SK-N-SH treated with all-trans-retinoic acid at 6 μM for 48 hours (cell line): ENCODE measurements at regions not wholly inside any gene's neighbourhood (a gene's known extent, or its start where the extent isn't known, plus 50 kb on each side); places are given as distances from the start of the nearest gene placed in this dataset.
"Not testable (repeated sequence)": the region's sequence is repeated elsewhere in the genome, so short reads cannot be mapped to it uniquely, and the experiment has no call there.

Experiments
- ATAC-seq: fragments of 200-7000 bp; cut with Tn5 transposase; 3 replicates; pipeline ENCODE4 v1.9.1; 2020; ENCODE audit warnings: mild to moderate bottlenecking, moderate library complexity
- ARNTL ChIP-seq: fragments of 450-650 bp; formaldehyde crosslinking; IDR thresholded peaks from 2 replicates; pipeline ENCODE4 v1.5.0; 2020; ENCODE audit warnings: low read depth, mild to moderate bottlenecking, moderate library complexity, borderline replicate concordance
- BACH2 ChIP-seq: fragments of 250-450 bp; sonication (Bioruptor Pico); IDR thresholded peaks from 2 replicates; pipeline ENCODE4 v1.9.0; 2021; ENCODE audit warnings: mild to moderate bottlenecking, borderline replicate concordance
- CSDC2 ChIP-seq: fragments of 250-450 bp; sonication (Bioruptor Pico); IDR thresholded peaks from 2 replicates; pipeline ENCODE4 v1.5.0; 2020; ENCODE audit warnings: mild to moderate bottlenecking, moderate library complexity
- ESRRG ChIP-seq: fragments of 250-450 bp; sonication (Bioruptor Pico); IDR thresholded peaks from 2 replicates; pipeline ENCODE4 v1.6.1; 2021; ENCODE audit warnings: mild to moderate bottlenecking
- GLIS3 ChIP-seq: fragments of 250-450 bp; sonication (Bioruptor Pico); IDR thresholded peaks from 2 replicates; pipeline ENCODE4 v1.5.0; 2020; ENCODE audit warnings: mild to moderate bottlenecking, moderate library complexity
- ISL1 ChIP-seq: fragments of 250-450 bp; sonication (Bioruptor Pico); IDR thresholded peaks from 2 replicates; pipeline ENCODE4 v2.1.2; 2022; ENCODE audit warnings: mild to moderate bottlenecking, moderate library complexity
- OSR1 ChIP-seq: fragments of 250-450 bp; sonication (Bioruptor Pico); IDR thresholded peaks from 2 replicates; pipeline ENCODE4 v1.8.0; 2022; ENCODE audit warnings: moderate library complexity, mild to moderate bottlenecking, inconsistent platforms
- PPARA ChIP-seq: fragments of 250-450 bp; sonication (Bioruptor Pico); IDR thresholded peaks from 2 replicates; pipeline ENCODE4 v1.5.0; 2020; ENCODE audit warnings: mild to moderate bottlenecking, borderline replicate concordance
- RARB ChIP-seq: fragments of 250-450 bp; sonication (Bioruptor Pico); IDR thresholded peaks from 2 replicates; pipeline ENCODE4 v1.8.0; 2021; ENCODE audit warnings: mild to moderate bottlenecking, moderate library complexity
- SNAI2 ChIP-seq: fragments of 250-450 bp; sonication (Bioruptor Pico); IDR thresholded peaks from 2 replicates; pipeline ENCODE4 v1.5.0; 2020; ENCODE audit warnings: mild to moderate bottlenecking, moderate library complexity
- TCF4 ChIP-seq: fragments of 250-450 bp; sonication (Bioruptor Pico); IDR thresholded peaks from 2 replicates; pipeline ENCODE4 v1.8.0; 2021; ENCODE audit warnings: mild to moderate bottlenecking, moderate library complexity, borderline replicate concordance
- TOX ChIP-seq: fragments of 250-450 bp; sonication (Bioruptor Pico); IDR thresholded peaks from 2 replicates; pipeline ENCODE4 v1.8.0; 2021; ENCODE audit warnings: mild to moderate bottlenecking, moderate library complexity, borderline replicate concordance
- ZC3H10 ChIP-seq: fragments of 250-450 bp; sonication (Bioruptor Pico); IDR thresholded peaks from 2 replicates; pipeline ENCODE4 v1.5.1; 2021; ENCODE audit warnings: mild to moderate bottlenecking, moderate library complexity
- ZFP3 ChIP-seq: fragments of 250-450 bp; sonication (Bioruptor Pico); IDR thresholded peaks from 2 replicates; pipeline ENCODE4 v1.5.0; 2020; ENCODE audit warnings: mild to moderate bottlenecking, moderate library complexity
- ZFP30 ChIP-seq: fragments of 450-650 bp; formaldehyde crosslinking; IDR thresholded peaks from 2 replicates; pipeline ENCODE4 v1.5.0; 2022; ENCODE audit warnings: mild to moderate bottlenecking, moderate library complexity
- ZNF565 ChIP-seq: fragments of 450-650 bp; formaldehyde crosslinking; conservative IDR thresholded peaks from 2 replicates; pipeline ENCODE4 v1.5.0; 2020; ENCODE audit warnings: low read depth, mild to moderate bottlenecking, moderate library complexity
- ZNF8 ChIP-seq: fragments of 450-650 bp; formaldehyde crosslinking; IDR thresholded peaks from 2 replicates; pipeline ENCODE4 v1.5.0; 2020; ENCODE audit warnings: mild to moderate bottlenecking, moderate library complexity
- TF ChIP-seq, protein P1 (sequence below): fragments of 250-450 bp; sonication (Bioruptor Pico); IDR thresholded peaks from 2 replicates; pipeline ENCODE4 v1.5.1; 2021; ENCODE audit warnings: mild to moderate bottlenecking, moderate library complexity
- TF ChIP-seq, protein P2 (sequence below): fragments of 250-450 bp; sonication (Bioruptor Pico); IDR thresholded peaks from 2 replicates; pipeline ENCODE4 v1.8.0; 2020; ENCODE audit warnings: mild to moderate bottlenecking, moderate library complexity, borderline replicate concordance
- TF ChIP-seq, protein P3 (sequence below): fragments of 250-450 bp; sonication (Bioruptor Pico); IDR thresholded peaks from 2 replicates; pipeline ENCODE4 v1.5.0; 2020; ENCODE audit warnings: mild to moderate bottlenecking, moderate library complexity
- TF ChIP-seq, protein P4 (sequence below): fragments of 250-450 bp; sonication (Bioruptor Pico); IDR thresholded peaks from 2 replicates; pipeline ENCODE4 v1.5.1; 2020; ENCODE audit warnings: low read depth, mild to moderate bottlenecking, moderate library complexity
- TF ChIP-seq, protein P5 (sequence below): fragments of 250-450 bp; sonication (Bioruptor Pico); IDR thresholded peaks from 2 replicates; pipeline ENCODE4 v1.8.0; 2021; ENCODE audit warnings: low read depth, mild to moderate bottlenecking, moderate library complexity, borderline replicate concordance

DNA sequence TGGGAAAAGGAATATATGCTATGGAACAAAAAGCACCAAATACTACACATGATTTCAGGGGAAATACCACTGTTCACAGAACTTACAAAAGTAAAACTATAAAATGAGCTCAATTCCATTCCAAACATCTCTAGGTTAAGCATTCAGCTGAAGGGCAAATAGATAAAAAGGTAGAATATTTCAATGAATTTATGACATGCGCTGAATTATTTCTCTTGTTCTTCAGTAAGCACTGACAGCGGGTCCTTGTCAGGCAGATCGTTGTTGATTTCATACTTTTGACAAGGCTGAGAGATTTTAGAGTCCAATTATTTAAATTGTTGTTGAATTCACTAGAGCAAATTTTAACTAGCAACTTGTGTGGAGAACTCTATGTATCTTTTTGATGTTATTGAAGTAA, 449.6 kb downstream of the GUCY1A2 start:
- no peak for TF ChIP-seq OSR1 (CRISPR knock-in tag)
- TF ChIP-seq ESRRG (CRISPR knock-in tag), result no peak
- no peak for TF ChIP-seq ARNTL (CRISPR knock-in tag)
- no peak for TF ChIP-seq ZC3H10
- TF ChIP-seq ISL1, result no peak
- TF ChIP-seq SNAI2 (CRISPR knock-in tag), result no peak
- TF ChIP-seq, protein P1, sequence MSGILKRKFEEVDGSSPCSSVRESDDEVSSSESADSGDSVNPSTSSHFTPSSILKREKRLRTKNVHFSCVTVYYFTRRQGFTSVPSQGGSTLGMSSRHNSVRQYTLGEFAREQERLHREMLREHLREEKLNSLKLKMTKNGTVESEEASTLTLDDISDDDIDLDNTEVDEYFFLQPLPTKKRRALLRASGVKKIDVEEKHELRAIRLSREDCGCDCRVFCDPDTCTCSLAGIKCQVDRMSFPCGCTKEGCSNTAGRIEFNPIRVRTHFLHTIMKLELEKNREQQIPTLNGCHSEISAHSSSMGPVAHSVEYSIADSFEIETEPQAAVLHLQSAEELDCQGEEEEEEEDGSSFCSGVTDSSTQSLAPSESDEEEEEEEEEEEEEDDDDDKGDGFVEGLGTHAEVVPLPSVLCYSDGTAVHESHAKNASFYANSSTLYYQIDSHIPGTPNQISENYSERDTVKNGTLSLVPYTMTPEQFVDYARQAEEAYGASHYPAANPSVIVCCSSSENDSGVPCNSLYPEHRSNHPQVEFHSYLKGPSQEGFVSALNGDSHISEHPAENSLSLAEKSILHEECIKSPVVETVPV, result no peak
- TF ChIP-seq, protein P2, sequence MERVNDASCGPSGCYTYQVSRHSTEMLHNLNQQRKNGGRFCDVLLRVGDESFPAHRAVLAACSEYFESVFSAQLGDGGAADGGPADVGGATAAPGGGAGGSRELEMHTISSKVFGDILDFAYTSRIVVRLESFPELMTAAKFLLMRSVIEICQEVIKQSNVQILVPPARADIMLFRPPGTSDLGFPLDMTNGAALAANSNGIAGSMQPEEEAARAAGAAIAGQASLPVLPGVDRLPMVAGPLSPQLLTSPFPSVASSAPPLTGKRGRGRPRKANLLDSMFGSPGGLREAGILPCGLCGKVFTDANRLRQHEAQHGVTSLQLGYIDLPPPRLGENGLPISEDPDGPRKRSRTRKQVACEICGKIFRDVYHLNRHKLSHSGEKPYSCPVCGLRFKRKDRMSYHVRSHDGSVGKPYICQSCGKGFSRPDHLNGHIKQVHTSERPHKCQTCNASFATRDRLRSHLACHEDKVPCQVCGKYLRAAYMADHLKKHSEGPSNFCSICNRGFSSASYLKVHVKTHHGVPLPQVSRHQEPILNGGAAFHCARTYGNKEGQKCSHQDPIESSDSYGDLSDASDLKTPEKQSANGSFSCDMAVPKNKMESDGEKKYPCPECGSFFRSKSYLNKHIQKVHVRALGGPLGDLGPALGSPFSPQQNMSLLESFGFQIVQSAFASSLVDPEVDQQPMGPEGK (CRISPR knock-in tag), result no peak
- no peak for TF ChIP-seq ZNF8 (CRISPR knock-in tag)
- no peak for TF ChIP-seq CSDC2 (CRISPR knock-in tag)
- no peak for TF ChIP-seq TCF4 (CRISPR knock-in tag)
- TF ChIP-seq, protein P3, sequence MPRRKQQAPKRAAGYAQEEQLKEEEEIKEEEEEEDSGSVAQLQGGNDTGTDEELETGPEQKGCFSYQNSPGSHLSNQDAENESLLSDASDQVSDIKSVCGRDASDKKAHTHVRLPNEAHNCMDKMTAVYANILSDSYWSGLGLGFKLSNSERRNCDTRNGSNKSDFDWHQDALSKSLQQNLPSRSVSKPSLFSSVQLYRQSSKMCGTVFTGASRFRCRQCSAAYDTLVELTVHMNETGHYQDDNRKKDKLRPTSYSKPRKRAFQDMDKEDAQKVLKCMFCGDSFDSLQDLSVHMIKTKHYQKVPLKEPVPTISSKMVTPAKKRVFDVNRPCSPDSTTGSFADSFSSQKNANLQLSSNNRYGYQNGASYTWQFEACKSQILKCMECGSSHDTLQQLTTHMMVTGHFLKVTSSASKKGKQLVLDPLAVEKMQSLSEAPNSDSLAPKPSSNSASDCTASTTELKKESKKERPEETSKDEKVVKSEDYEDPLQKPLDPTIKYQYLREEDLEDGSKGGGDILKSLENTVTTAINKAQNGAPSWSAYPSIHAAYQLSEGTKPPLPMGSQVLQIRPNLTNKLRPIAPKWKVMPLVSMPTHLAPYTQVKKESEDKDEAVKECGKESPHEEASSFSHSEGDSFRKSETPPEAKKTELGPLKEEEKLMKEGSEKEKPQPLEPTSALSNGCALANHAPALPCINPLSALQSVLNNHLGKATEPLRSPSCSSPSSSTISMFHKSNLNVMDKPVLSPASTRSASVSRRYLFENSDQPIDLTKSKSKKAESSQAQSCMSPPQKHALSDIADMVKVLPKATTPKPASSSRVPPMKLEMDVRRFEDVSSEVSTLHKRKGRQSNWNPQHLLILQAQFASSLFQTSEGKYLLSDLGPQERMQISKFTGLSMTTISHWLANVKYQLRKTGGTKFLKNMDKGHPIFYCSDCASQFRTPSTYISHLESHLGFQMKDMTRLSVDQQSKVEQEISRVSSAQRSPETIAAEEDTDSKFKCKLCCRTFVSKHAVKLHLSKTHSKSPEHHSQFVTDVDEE (CRISPR knock-in tag), result no peak
- no peak for TF ChIP-seq BACH2 (CRISPR knock-in tag)
- TF ChIP-seq, protein P4, sequence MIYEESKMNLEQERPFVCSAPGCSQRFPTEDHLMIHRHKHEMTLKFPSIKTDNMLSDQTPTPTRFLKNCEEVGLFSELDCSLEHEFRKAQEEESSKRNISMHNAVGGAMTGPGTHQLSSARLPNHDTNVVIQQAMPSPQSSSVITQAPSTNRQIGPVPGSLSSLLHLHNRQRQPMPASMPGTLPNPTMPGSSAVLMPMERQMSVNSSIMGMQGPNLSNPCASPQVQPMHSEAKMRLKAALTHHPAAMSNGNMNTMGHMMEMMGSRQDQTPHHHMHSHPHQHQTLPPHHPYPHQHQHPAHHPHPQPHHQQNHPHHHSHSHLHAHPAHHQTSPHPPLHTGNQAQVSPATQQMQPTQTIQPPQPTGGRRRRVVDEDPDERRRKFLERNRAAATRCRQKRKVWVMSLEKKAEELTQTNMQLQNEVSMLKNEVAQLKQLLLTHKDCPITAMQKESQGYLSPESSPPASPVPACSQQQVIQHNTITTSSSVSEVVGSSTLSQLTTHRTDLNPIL, result no peak
- no peak for TF ChIP-seq PPARA
- TF ChIP-seq, protein P5, sequence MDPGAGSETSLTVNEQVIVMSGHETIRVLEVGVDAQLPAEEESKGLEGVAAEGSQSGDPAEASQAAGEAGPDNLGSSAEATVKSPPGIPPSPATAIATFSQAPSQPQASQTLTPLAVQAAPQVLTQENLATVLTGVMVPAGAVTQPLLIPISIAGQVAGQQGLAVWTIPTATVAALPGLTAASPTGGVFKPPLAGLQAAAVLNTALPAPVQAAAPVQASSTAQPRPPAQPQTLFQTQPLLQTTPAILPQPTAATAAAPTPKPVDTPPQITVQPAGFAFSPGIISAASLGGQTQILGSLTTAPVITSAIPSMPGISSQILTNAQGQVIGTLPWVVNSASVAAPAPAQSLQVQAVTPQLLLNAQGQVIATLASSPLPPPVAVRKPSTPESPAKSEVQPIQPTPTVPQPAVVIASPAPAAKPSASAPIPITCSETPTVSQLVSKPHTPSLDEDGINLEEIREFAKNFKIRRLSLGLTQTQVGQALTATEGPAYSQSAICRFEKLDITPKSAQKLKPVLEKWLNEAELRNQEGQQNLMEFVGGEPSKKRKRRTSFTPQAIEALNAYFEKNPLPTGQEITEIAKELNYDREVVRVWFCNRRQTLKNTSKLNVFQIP, result no peak
- no peak for TF ChIP-seq RARB (CRISPR knock-in tag)
- no peak for ATAC-seq

DNA sequence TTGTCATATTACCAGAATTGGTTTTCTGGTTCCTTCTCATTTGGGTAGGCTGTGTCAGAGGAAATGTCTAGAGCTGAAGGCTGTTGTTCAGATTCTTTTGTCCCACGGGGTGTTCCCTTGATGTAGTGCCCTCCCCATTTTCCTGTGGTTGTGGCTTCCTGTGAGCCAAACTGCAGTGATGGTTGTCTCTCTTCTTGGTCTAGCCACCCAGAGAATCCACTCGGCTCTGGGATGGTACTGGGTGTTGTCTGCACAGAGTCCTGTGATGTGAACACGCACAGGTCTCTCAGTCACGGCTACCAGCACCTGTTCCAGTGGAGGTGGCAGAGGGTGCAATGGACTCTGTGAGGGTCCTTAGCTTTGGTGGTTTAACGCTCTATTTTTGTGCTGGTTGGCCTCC, 440.9 kb downstream of the GUCY1A2 start:
- ATAC-seq, result not testable (repeated sequence)

DNA sequence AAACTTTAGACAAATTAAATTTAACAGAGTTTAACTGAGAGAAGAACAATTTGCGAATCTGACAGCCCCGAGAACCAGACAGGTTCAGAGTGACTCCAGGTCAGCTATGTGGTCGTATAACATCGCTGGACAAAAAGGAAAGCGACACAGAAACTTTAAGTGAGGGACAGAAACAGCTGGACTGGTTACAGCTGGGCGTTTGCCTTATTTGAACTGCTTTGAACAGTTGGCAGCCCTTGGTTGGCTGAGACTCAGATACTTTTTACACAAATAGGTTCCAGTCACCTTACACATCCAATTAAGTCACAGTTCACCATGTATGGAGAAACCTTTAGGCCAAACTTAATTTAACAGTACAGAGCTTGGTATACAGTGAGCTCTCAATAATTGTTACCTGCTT, 436.9 kb downstream of the GUCY1A2 start:
- no peak for ATAC-seq
- no peak for TF ChIP-seq GLIS3 (CRISPR knock-in tag)
- no peak for TF ChIP-seq TOX
- no peak for TF ChIP-seq ZFP3 (CRISPR knock-in tag)
- TF ChIP-seq, protein P2 (CRISPR knock-in tag), result no peak
- TF ChIP-seq ESRRG (CRISPR knock-in tag), result no peak
- TF ChIP-seq TCF4 (CRISPR knock-in tag), result no peak
- no peak for TF ChIP-seq CSDC2 (CRISPR knock-in tag)
- no peak for TF ChIP-seq ZC3H10
- TF ChIP-seq RARB (CRISPR knock-in tag), result no peak
- no peak for TF ChIP-seq ZNF565
- TF ChIP-seq ARNTL (CRISPR knock-in tag), result no peak
- no peak for TF ChIP-seq ZNF8 (CRISPR knock-in tag)
- TF ChIP-seq, protein P4, result no peak
- no peak for TF ChIP-seq SNAI2 (CRISPR knock-in tag)
- TF ChIP-seq, protein P1, result no peak
- no peak for TF ChIP-seq ZFP30 (CRISPR knock-in tag)
